ENCODE measurements at regions not wholly inside any gene's neighbourhood (a gene's known extent, or its start where the extent isn't known, plus 50 kb on each side); places are given as distances from the start of the nearest gene placed in this dataset.

DNA sequence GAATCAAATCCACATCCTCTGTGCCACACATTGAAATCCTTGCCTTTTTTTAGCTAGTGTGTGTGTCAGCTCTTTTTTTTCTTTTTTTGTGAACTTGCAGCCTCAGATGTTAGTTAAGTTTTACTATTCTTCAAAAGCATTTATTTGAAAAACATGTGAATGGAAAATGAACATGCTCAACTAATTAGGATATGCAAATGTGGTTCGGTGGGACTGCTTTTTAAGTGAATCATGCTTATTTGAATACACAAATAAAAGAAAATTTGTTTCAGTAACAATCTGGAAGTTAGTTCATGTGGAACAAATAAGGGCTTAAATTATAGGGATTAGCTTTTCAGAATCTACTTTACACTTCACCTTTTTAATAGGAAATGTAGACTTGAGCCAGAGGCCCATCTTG lies 751.5 kb upstream of the FAM241A start:
- Histone ChIP-seq H3K27ac (ENCODE audit: low read depth in 1 of 2, low read length in 2 of 2) (no peak overlapping the region), H4K20me1 (ENCODE audit: insufficient read depth, low read length) (no peaks in the 10 kb centered on the region), H3K27me3 (ENCODE audit: control insufficient read depth in 2 of 2, insufficient read depth in 2 of 2, low read length in 2 of 2) (no peaks in the 10 kb centered on the region), H3K4me2 (replicated peaks; ENCODE audit: extremely low read depth, low read length, poor library complexity, severe bottlenecking) (no peak overlapping the region), H3K79me2 (ENCODE audit: insufficient read depth, low read length) (no peaks in the 10 kb centered on the region), H3K9me3 (replicated peaks in 1 of 2; ENCODE audit: control insufficient read depth in 1 of 2, insufficient read depth in 1 of 2, low read length in 2 of 2) (no peaks in the 10 kb centered on the region), H3K4me3 (replicated peaks in 1 of 3; ENCODE audit: low read depth in 2 of 3, low read length in 3 of 3) (no peak overlapping the region), H3K9ac (ENCODE audit: insufficient read depth, low read length, poor library complexity, severe bottlenecking) (no peak overlapping the region), H3K4me1 (ENCODE audit: control insufficient read depth in 1 of 2, insufficient read depth in 2 of 2, low read length in 2 of 2) (no peaks in the 10 kb centered on the region), H2AFZ (ENCODE audit: insufficient read depth, low read depth, low read length, poor library complexity, severe bottlenecking) (no peak overlapping the region), H3K36me3 (replicated peaks in 1 of 2; ENCODE audit: control insufficient read depth in 1 of 2, insufficient read depth in 2 of 2, low read length in 2 of 2) (no peaks in the 10 kb centered on the region)
- H3K27ac Mint-ChIP-seq = no peak overlapping the region
- DNase-seq = no peak
- H3K4me1 Mint-ChIP-seq = no peaks in the 10 kb centered on the region
- TF ChIP-seq, protein P1, sequence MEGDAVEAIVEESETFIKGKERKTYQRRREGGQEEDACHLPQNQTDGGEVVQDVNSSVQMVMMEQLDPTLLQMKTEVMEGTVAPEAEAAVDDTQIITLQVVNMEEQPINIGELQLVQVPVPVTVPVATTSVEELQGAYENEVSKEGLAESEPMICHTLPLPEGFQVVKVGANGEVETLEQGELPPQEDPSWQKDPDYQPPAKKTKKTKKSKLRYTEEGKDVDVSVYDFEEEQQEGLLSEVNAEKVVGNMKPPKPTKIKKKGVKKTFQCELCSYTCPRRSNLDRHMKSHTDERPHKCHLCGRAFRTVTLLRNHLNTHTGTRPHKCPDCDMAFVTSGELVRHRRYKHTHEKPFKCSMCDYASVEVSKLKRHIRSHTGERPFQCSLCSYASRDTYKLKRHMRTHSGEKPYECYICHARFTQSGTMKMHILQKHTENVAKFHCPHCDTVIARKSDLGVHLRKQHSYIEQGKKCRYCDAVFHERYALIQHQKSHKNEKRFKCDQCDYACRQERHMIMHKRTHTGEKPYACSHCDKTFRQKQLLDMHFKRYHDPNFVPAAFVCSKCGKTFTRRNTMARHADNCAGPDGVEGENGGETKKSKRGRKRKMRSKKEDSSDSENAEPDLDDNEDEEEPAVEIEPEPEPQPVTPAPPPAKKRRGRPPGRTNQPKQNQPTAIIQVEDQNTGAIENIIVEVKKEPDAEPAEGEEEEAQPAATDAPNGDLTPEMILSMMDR (IDR thresholded peaks at IDR 0.05) = no peak
- peaks cover 0 to 6% (median 3%) of the 10 kb centered on the region in 7 donors for H3K9me3 Mint-ChIP-seq
- no peak overlapping the region for H3K4me3 Mint-ChIP-seq
- intact Hi-C loops (cut with micrococcal nuclease) = no loop called here
- H3K36me3 Mint-ChIP-seq = no peaks in the 10 kb centered on the region
- no peaks in the 10 kb centered on the region for H3K27me3 Mint-ChIP-seq (ENCODE audit: low read depth in 3 of 3)
- WGBS (ENCODE audit: insufficient coverage) = no CpG with 5 or more reads among the region's 1 CpG

DNA sequence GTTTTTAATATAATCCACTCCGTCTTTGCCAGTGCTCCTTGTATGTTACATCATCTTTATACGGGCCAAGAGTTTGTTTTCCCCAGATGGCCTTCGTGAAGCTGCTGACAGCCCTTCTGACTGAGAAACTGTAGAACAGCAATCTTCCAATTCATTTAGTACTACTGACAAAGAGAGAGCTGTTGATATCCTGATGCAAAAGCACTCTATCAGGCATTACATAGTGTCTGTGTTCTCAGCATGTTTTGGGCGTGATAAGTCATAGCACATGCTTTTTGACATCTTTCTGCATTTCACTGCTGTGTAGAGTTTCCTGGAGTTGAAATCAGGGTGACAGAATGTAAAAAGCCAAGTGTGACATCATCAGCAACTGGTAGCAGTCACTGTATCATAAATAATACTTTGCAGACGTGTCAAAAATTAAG lies 746.3 kb upstream of the FAM241A start:
- Histone ChIP-seq H3K4me1 (ENCODE audit: control insufficient read depth in 1 of 2, insufficient read depth in 2 of 2, low read length in 2 of 2) (no peaks in the 10 kb centered on the region), H3K9me3 (replicated peaks in 1 of 2; ENCODE audit: control insufficient read depth in 1 of 2, insufficient read depth in 1 of 2, low read length in 2 of 2) (no peaks in the 10 kb centered on the region), H3K79me2 (ENCODE audit: insufficient read depth, low read length) (no peaks in the 10 kb centered on the region), H4K20me1 (ENCODE audit: insufficient read depth, low read length) (no peaks in the 10 kb centered on the region), H2AFZ (ENCODE audit: insufficient read depth, low read depth, low read length, poor library complexity, severe bottlenecking) (no peak overlapping the region), H3K36me3 (replicated peaks in 1 of 2; ENCODE audit: control insufficient read depth in 1 of 2, insufficient read depth in 2 of 2, low read length in 2 of 2) (no peaks in the 10 kb centered on the region), H3K27ac (ENCODE audit: low read depth in 1 of 2, low read length in 2 of 2) (no peak overlapping the region), H3K4me3 (replicated peaks in 1 of 3; ENCODE audit: low read depth in 2 of 3, low read length in 3 of 3) (no peak overlapping the region), H3K4me2 (replicated peaks; ENCODE audit: extremely low read depth, low read length, poor library complexity, severe bottlenecking) (no peak overlapping the region), H3K9ac (ENCODE audit: insufficient read depth, low read length, poor library complexity, severe bottlenecking) (no peak overlapping the region), H3K27me3 (ENCODE audit: control insufficient read depth in 2 of 2, insufficient read depth in 2 of 2, low read length in 2 of 2) (no peaks in the 10 kb centered on the region)
- Mint-ChIP-seq H3K4me1 (no peaks in the 10 kb centered on the region), H3K4me3 (no peak overlapping the region), H3K27me3 (ENCODE audit: low read depth in 3 of 3) (no peaks in the 10 kb centered on the region), H3K9me3 (peaks cover 0 to 2% (median 0%) of the 10 kb centered on the region in 7 donors), H3K27ac (no peak overlapping the region), H3K36me3 (no peaks in the 10 kb centered on the region)
- 96% methylated on average over 3 of the region's 5 CpGs for WGBS (ENCODE audit: insufficient coverage)
- no peak for DNase-seq
- TF ChIP-seq, protein P1 (IDR thresholded peaks at IDR 0.05) = no peak
- intact Hi-C loops (cut with micrococcal nuclease) = no loop called here

Data from CD14-positive monocyte (primary cell).